ENCODE measurements at regions not wholly inside any gene's neighbourhood (a gene's known extent, or its start where the extent isn't known, plus 50 kb on each side); places are given as distances from the start of the nearest gene placed in this dataset.

DNA sequence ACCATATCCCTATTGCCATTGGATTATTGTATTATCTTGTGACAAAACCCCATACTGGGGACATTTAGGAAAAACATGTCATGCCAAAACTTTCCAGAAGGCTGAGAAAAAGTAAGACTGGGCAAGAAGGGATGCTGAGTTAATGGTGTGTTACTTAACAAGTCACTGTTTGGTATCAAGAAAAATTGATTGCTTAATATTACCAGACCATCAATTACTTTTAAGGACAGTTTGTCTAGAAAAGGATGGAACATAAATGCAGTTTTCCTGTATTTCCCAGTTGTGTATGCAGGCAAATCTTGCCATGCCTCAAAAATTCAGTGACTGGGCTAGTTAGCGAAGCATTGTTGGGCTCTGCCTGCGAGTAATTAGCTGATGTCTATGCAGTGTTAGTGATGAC lies 705.6 kb upstream of the MIR17HG start:
- TF ChIP-seq FOXJ3 (CRISPR knock-in tag; IDR thresholded peaks at IDR 0.05; ENCODE audit: borderline replicate concordance), result no peak
- TF ChIP-seq, protein P1, sequence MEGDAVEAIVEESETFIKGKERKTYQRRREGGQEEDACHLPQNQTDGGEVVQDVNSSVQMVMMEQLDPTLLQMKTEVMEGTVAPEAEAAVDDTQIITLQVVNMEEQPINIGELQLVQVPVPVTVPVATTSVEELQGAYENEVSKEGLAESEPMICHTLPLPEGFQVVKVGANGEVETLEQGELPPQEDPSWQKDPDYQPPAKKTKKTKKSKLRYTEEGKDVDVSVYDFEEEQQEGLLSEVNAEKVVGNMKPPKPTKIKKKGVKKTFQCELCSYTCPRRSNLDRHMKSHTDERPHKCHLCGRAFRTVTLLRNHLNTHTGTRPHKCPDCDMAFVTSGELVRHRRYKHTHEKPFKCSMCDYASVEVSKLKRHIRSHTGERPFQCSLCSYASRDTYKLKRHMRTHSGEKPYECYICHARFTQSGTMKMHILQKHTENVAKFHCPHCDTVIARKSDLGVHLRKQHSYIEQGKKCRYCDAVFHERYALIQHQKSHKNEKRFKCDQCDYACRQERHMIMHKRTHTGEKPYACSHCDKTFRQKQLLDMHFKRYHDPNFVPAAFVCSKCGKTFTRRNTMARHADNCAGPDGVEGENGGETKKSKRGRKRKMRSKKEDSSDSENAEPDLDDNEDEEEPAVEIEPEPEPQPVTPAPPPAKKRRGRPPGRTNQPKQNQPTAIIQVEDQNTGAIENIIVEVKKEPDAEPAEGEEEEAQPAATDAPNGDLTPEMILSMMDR (IDR thresholded peaks at IDR 0.05), result no peak
